Endodermal cell (in vitro differentiated cells): ENCODE measurements at regions not wholly inside any gene's neighbourhood (a gene's known extent, or its start where the extent isn't known, plus 50 kb on each side); places are given as distances from the start of the nearest gene placed in this dataset.

ENCODE experiments used
- DNase-seq: peaks from one replicate; pipeline ENCODE4 v3.0.0-alpha.2; 2017
- H3K27ac ChIP-seq: 2 replicates; pipeline ENCODE4 v1.5.1; 2013; ENCODE audit warnings: mild to moderate bottlenecking, low read depth, low read length, moderate library complexity
- H3K27me3 ChIP-seq: 2 replicates; pipeline ENCODE4 v1.6.1; 2013; ENCODE audit warnings: mild to moderate bottlenecking, low read length, moderate library complexity; ENCODE audit not compliant: insufficient read depth, control insufficient read depth, poor library complexity, severe bottlenecking
- H3K36me3 ChIP-seq: 2 replicates; pipeline ENCODE4 v1.7.0; 2013; ENCODE audit warnings: mild to moderate bottlenecking, low read length, moderate library complexity; ENCODE audit not compliant: control insufficient read depth, insufficient read depth
- H3K4me1 ChIP-seq: one replicate; pipeline ENCODE4 v1.7.0; 2013; ENCODE audit warnings: low read length; ENCODE audit not compliant: control insufficient read depth, insufficient read depth
- H3K4me3 ChIP-seq: 2 replicates; pipeline ENCODE4 v1.5.1; 2013; ENCODE audit warnings: mild to moderate bottlenecking, low read length, moderate library complexity
- H3K9ac ChIP-seq: 2 replicates; pipeline ENCODE4 v1.6.1; 2013; ENCODE audit warnings: mild to moderate bottlenecking, low read length, moderate library complexity; ENCODE audit not compliant: poor library complexity, severe bottlenecking; ENCODE audit errors: extremely low read depth
- H3K9me3 ChIP-seq: 2 replicates; pipeline ENCODE4 v1.6.1; 2013; ENCODE audit warnings: mild to moderate bottlenecking, low read length, moderate library complexity; ENCODE audit not compliant: control insufficient read depth
- H3K27ac Mint-ChIP-seq: 2 replicates; pipeline ENCODE4 v1.8.0; 2020; ENCODE audit warnings: mixed read lengths
- H3K27me3 Mint-ChIP-seq: 2 replicates; pipeline ENCODE4 v1.8.0; 2021; ENCODE audit warnings: mild to moderate bottlenecking, mixed read lengths; ENCODE audit not compliant: insufficient read depth
- H3K36me3 Mint-ChIP-seq: 2 replicates; pipeline ENCODE4 v1.8.0; 2020; ENCODE audit warnings: low read depth, mixed read lengths
- H3K4me1 Mint-ChIP-seq: 2 replicates; pipeline ENCODE4 v1.8.0; 2020; ENCODE audit warnings: mixed read lengths
- H3K4me3 Mint-ChIP-seq: 2 replicates; pipeline ENCODE4 v1.8.0; 2020; ENCODE audit warnings: mild to moderate bottlenecking, moderate library complexity, mixed read lengths
- H3K9me3 Mint-ChIP-seq: 2 replicates; pipeline ENCODE4 v1.8.0; 2020; ENCODE audit warnings: mild to moderate bottlenecking, mixed read lengths
- WGBS, 2 experiments: methylation state at CpG; one replicate each; pipeline versions ENCODE4 v1.1.5 to v1.1.7; 2013; ENCODE audit warnings: missing lambda C conversion rate in 2 of 2, mixed read lengths in 1 of 2; ENCODE audit not compliant: insufficient coverage in 1 of 2, insufficient read length in 1 of 2; 5-methylcytosine and 5-hydroxymethylcytosine counted together
- TF ChIP-seq, protein P1 (sequence below): fragments of 200-600 bp; sonication (generic); conservative IDR thresholded peaks from 2 replicates; pipeline ENCODE4 v1.5.0; 2021; ENCODE audit warnings: antibody characterized with exemption, mild to moderate bottlenecking

DNA sequence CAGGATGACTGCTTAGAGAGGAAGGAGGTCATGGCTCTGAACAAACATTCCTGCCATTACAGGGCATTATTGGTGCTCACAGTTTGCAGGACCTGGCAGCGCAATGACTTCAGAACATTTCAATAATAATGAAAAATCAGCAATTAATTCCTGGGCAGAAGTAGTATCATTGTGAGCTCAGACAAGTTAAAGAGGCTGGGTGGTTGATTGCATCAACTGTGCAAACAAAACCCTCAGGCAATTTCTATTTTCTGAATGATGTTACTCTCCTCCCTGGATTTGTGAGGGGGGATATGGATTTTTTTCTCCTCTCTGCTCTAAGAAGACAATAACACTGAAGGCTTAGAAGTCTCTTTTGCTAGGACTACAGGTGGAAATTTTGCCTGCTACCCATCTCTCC, 168.1 kb upstream of the TACR1 start:
- H3K27me3 Mint-ChIP-seq, result no peaks in the 10 kb centered on the region
- DNase-seq, result no peak
- TF ChIP-seq, protein P1, sequence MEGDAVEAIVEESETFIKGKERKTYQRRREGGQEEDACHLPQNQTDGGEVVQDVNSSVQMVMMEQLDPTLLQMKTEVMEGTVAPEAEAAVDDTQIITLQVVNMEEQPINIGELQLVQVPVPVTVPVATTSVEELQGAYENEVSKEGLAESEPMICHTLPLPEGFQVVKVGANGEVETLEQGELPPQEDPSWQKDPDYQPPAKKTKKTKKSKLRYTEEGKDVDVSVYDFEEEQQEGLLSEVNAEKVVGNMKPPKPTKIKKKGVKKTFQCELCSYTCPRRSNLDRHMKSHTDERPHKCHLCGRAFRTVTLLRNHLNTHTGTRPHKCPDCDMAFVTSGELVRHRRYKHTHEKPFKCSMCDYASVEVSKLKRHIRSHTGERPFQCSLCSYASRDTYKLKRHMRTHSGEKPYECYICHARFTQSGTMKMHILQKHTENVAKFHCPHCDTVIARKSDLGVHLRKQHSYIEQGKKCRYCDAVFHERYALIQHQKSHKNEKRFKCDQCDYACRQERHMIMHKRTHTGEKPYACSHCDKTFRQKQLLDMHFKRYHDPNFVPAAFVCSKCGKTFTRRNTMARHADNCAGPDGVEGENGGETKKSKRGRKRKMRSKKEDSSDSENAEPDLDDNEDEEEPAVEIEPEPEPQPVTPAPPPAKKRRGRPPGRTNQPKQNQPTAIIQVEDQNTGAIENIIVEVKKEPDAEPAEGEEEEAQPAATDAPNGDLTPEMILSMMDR, result no peak
- peaks cover 27% of the 10 kb centered on the region for H3K9me3 Mint-ChIP-seq
- no peaks in the 10 kb centered on the region for H3K36me3 Mint-ChIP-seq
- H3K9me3 ChIP-seq, result no peaks in the 10 kb centered on the region
- H3K4me1 ChIP-seq, result no peaks in the 10 kb centered on the region
- WGBS, 2 experiments, result 42% methylated on average over 1 of the region's 1 CpG; no CpG with 5 or more reads in 1 of the 2 experiments
- no peaks in the 10 kb centered on the region for H3K27me3 ChIP-seq
- no peak overlapping the region for H3K9ac ChIP-seq
- H3K4me1 Mint-ChIP-seq, result no peaks in the 10 kb centered on the region
- no peak overlapping the region for H3K4me3 ChIP-seq
- H3K27ac ChIP-seq, result no peak overlapping the region
- no peak overlapping the region for H3K27ac Mint-ChIP-seq
- no peaks in the 10 kb centered on the region for H3K36me3 ChIP-seq
- no peak overlapping the region for H3K4me3 Mint-ChIP-seq

DNA sequence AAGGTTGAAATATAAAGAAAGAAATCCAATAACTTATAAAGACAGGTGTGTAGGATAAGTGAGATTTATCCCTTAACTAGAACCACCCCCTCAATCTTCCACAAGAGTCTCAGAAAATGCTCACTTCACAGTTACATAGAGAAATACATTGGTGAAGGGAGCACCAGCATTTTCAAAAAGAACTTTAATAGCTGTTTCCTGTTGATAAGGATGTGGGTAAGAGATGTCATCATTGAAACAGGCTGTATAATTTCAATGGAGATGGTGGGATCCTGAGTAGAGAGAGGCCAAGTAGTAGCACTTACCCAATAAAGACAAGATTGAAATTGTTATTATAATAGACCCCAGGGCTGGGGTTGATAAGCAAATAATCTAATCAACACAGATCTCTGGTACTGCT, 162.2 kb upstream of the TACR1 start:
- Histone ChIP-seq H3K9ac (no peak overlapping the region), H3K36me3 (no peaks in the 10 kb centered on the region), H3K4me3 (no peak overlapping the region), H3K27me3 (no peaks in the 10 kb centered on the region), H3K9me3 (no peaks in the 10 kb centered on the region), H3K27ac (no peak overlapping the region), H3K4me1 (no peaks in the 10 kb centered on the region)
- Mint-ChIP-seq H3K36me3 (no peaks in the 10 kb centered on the region), H3K27me3 (no peaks in the 10 kb centered on the region), H3K27ac (no peak overlapping the region), H3K9me3 (no peaks in the 10 kb centered on the region), H3K4me3 (no peak overlapping the region), H3K4me1 (no peaks in the 10 kb centered on the region)
- TF ChIP-seq, protein P1, result no peak
- no peak for DNase-seq

DNA sequence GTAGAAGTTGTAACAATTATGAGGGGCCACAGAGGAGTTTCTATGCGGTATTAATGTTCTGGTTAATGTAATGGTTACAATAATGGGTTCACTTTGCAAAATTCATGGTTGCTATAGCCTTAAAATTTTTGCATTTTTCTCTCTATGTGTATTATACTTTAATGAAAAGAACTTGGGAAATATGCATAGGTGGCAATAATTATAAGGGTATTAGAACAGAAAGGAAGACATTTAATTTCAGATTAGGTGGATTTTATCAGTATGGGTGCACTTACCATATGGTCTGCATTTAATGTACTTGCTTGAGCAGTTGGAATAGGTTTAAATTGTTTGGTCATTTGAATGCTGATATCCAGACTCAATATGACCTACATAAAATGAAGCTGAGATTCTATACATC, 161.6 kb upstream of the TACR1 start:
- Mint-ChIP-seq H3K4me3 (no peak overlapping the region), H3K27me3 (no peaks in the 10 kb centered on the region), H3K27ac (no peak overlapping the region), H3K36me3 (no peaks in the 10 kb centered on the region), H3K4me1 (no peaks in the 10 kb centered on the region), H3K9me3 (no peaks in the 10 kb centered on the region)
- Histone ChIP-seq H3K36me3 (no peaks in the 10 kb centered on the region), H3K9me3 (no peaks in the 10 kb centered on the region), H3K27me3 (no peaks in the 10 kb centered on the region), H3K4me1 (no peaks in the 10 kb centered on the region), H3K27ac (no peak overlapping the region), H3K9ac (no peak overlapping the region), H3K4me3 (no peak overlapping the region)
- TF ChIP-seq, protein P1, result no peak
- no peak for DNase-seq
- 88 to 100% methylated on average over 1 of the region's 1 CpG for WGBS, 2 experiments
